ENCODE measurements at regions not wholly inside any gene's neighbourhood (a gene's known extent, or its start where the extent isn't known, plus 50 kb on each side); places are given as distances from the start of the nearest gene placed in this dataset.
"Not testable (repeated sequence)": the region's sequence is repeated elsewhere in the genome, so short reads cannot be mapped to it uniquely, and the experiment has no call there.

DNA sequence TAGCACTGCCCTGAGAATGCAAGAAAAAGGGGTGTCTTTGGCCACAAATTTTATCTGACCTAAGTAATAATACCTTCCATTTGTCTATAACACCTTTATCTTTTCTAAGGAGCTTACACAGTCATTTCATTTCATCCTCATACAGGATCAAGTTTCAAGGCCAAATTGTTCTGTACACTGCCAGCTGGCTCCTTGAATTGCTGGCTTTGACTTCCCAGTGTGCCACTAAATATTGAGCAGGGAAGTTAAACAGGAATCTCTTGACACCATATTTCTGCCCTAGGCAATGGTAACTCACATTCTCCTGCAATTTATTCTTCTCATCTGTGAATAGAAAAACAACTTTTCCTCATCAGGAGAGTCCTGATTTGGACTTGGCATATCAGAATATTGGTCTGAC lies 195.1 kb upstream of the LRP1B start:
- no peak for DNase-seq (ENCODE audit: low spot score)

DNA sequence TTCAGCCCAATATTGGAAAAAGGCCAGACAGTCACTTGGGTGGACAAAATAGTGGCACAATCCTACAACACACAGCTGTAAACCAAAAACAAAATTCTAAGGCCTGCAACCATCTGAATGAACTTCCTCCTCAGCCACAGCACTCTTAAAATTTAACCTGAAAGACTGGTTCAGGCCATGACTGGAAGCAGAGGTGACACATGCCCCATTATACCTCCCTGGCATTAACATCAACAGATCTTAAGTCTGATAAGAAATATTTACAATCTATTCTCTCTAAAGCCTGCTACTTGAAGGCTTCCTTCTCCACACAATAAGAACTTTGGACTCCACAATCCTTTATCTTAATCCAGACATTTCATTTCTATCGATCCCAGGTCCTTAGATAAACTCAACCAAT lies 192.4 kb upstream of the LRP1B start:
- no peak for DNase-seq (ENCODE audit: low spot score)

DNA sequence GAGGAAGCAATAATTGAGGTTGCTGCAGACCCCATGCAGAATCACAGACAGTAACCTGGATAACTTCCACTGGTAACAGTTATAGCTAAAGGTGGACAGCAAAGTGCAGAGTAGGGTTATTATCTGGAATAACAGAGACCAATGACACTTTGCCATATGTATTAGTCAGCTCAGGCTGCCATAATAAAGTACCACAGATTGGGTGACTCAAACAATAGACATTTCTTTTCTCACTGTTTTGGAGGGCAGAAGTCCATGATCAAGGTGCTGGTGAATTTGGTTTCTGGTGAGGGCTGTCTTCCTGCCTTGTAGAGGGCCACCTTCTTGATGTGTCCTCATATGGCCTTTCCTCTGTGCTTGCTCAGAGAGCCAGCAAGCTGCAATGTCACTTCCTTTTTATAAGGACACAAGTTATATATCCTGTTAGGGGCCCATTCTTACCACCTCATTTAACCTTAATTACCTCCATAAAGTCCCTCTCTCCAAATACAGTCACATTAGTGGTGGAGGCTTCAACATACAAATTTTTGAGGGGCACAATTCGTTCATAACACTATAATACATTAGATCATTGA lies 191.0 kb upstream of the LRP1B start:
- no peak for DNase-seq (ENCODE audit: low spot score)

DNA sequence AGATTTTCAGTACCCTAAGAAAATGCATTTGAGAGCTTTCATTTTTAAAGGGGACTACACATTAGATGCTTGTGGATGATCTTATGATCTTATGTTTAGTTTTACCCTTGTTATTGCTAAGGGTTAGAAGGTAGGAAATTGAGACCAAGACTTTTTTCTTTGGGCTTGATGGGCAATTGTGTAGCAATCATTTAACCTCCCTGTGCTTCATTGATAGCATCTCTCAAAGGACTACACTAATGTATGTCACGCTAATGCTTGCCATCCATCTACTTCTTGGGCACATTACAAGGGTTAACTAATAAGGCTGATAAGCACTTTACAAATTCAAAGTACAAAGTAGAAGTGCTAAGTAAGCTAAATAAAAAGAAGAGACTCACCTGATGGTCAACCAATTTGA lies 189.3 kb upstream of the LRP1B start:
- DNase-seq (ENCODE audit: low spot score) = no peak

DNA sequence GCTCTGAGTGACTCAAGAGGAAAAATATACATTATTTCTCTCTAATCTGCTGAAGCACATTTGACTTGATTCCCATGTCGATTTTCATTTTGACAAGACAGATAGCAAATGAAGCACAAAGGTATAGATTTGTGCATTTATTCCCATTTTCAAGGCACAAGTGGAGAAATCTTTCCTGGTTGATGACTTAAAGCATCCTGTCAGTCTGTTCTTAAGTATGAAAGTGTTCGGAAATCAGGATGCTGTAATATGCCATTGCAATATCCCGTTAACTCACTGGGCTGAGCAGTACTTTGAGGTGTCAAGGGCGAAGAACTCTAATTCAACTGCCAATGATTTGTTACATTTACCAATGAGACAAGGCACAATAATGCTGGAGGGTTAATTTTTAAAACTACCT lies 185.2 kb upstream of the LRP1B start:
- DNase-seq (ENCODE audit: low spot score) = no peak

GRCh38 chr2:142315346-142315745 lies 184.5 kb upstream of the LRP1B start:
- DNase-seq (ENCODE audit: low spot score) = no peak

DNA sequence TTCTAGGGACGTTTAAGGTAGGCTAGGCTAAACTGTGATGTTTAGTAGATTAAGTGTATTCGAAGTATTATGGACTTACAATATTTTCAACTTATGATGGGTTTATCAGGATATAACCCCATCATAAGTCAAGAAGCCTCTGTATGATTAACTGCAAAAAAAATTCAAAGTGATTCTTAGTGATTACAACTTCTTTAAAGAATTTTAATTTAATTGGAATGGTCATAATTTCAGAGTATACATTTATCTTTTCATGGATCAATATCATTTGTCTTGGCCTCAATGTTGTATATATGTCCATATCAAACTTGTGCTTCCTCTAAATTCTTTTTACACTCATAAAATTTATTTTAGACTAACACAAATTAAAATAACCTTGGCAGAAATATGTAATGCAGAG lies 183.3 kb upstream of the LRP1B start:
- DNase-seq (ENCODE audit: low spot score) = no peak

DNA sequence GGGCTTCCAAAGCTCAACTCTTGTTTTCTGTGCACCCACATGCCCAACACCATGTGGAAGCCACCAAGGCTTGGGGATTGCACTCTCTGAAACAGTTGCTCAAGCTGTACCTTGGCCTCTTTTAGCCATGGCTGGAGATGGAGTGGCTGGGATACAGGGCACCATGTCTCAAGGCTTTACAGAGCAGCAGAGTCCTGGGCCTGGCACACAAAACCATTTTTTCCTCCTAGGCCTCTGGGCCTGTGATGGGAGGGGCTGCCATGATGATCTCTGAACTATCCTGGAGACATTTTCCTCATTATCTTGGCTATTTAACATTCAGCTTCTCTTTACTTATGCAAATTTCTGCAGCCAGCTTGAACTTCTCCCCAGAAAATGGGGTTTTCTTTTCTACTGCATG lies 179.7 kb upstream of the LRP1B start:
- DNase-seq (ENCODE audit: low spot score) = no peak

DNA sequence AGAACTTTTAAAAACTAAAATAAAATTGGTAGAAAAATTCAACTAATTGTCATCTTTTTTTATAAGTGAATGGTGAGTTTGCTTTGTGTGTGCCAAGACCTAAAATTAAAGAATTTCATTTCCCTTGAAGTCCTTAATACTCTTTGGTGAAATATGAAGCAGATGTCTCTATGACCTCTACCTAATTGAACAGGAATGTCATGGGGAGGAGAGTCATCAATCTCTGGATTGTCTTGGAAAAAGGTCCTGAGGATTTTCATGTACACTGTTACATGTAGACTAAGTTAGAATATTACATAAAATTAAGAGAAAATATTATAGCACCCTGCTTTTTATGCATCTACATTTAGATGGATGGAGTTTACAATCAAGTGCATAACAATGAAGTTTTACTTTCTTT lies 177.9 kb upstream of the LRP1B start:
- DNase-seq (ENCODE audit: low spot score) = no peak

- no peak for DNase-seq (ENCODE audit: low spot score)
Observed at GRCh38 chr2:142307616-142308115, 176.8 kb upstream of the LRP1B start.

DNA sequence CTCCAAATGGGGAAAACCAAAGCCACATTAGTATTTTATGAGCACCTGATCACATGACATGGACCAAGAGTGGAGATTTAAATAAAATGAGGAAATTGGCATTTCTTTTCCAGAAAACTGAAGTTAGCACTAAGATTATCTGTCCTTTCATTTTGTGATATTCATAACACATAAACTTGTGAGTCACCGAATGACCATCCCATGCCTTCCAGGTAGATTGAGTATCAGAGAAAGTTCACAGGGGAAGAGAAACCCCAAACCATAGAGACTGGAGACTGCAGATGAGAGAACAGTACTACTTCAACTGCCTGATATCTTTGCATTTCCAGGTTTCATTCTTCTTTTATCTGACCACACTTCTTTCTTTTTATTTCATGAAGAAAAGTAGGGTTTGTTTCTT lies 176.3 kb upstream of the LRP1B start:
- DNase-seq (ENCODE audit: low spot score) = no peak

- no peak for DNase-seq (ENCODE audit: low spot score)
Observed at GRCh38 chr2:142306131-142306530, 175.3 kb upstream of the LRP1B start.

DNA sequence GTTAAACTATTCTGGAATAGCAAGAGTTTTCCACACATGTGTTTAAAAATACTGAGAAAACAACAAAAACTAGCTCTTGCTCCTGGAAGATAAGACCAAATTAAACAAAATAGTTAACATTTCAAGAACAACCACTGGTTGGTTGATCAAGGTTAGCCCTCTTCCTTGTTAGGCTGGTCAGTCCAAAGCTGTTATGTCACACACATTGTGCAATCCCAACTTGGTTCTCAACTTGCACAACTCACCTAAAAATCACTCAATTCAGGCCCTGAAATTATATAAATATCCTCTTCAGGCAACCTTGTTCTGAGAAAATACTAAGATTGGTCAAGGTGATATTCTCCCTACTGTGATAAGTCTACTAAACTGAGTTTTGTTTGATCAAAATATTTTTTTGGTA lies 169.7 kb upstream of the LRP1B start:
- DNase-seq (ENCODE audit: low spot score) = no peak

- no peak for DNase-seq (ENCODE audit: low spot score)
Observed at GRCh38 chr2:142299021-142299420, 168.2 kb upstream of the LRP1B start.

DNA sequence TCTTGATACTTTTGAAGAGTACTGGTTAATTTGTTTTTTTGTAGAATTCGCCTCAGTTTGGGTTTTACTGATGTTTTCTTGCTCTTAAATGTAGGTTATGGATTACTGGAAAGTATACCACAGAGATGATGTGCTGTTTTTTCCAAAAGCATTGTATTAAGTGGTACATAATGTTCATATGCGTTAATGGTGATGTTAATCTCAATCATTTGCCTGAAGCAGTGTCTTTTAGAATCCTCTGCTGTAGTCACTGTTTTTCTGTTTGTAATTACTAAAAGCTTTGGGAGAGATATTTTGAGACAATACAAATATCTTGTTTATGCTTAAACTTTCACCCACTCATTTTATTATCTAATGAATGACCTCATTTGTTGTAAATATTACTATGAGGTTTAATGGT lies 163.4 kb upstream of the LRP1B start:
- DNase-seq (ENCODE audit: low spot score) = no peak

DNA sequence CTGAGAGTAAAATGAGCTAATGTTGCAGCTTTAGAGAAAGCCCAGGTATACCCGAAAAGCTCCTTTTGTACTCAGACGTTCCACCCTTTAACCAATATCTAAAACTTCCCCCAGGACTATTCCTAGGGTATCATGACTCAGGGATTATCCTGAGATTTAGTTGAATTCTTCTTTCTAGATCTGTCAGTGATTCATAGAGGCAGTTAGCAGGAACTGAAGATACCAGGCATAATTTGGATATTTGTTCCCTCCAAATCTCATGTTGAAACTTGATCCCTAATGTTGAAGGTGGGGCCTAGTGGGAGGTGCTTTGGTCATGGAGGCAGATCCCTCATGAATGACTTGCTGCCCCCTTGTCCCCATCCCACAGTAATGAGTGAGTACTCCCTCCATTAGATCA lies 161.2 kb upstream of the LRP1B start:
- no peak for DNase-seq (ENCODE audit: low spot score)

DNA sequence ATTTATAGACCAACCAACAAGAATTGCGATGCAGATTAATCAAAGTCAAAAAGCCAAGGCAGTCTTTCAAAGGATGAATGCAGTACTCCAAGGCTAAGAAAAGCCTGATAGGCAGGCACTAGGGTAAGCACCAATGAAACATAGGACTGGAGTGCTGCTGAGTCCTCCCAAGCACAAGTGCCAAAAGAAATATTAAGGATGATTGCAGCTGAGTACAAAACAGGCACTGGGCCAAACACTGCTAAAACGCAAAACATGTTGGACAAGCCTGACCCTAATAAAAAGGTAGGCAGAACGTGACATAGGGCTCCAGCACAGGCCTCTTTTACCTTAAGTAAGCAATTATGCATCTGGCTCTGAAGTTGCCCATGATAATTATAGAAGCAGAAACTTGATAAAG lies 160.1 kb upstream of the LRP1B start:
- no peak for DNase-seq (ENCODE audit: low spot score)

GRCh38 chr2:142286618-142287017 lies 155.8 kb upstream of the LRP1B start:
- DNase-seq (ENCODE audit: low spot score) = peak; percentile 79

DNA sequence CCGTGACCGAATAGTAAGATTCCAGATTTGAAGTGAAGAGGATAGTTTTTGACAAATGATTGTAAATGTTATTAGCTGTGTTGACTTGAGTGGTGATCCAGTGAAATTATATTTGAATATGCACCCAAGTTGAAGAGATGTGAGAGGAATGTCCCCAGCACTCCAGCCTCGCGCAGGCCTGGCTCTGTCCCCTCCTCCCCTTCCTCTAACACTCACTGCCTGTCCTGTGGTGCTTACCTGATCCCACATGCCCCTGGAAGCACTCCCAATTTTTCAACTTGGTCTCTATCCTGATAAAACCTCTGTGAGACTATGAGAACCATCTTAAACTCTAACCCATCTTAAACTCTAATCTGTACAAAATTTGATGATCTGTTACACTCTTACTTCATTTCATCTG lies 154.7 kb upstream of the LRP1B start:
- peak; percentile 36 for DNase-seq (ENCODE audit: low spot score)

DNA sequence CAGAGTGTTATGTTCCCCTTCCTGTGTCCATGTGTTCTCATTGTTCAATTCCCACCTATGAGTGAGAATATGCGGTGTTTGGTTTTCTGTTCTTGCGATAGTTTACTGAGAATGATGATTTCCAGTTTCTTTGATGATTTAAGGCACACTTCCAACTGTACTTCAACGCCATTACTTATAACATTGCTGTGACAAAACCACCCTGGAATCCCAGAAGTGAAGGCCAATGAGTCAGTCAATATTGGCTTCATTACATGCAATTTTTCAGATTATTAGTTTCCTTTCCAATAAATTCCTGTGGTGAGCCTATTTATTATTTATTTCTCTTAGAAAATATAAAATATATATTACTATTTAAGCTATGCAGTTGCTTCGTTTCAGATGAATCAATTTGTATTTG lies 153.5 kb upstream of the LRP1B start:
- DNase-seq (ENCODE audit: low spot score) = not testable (repeated sequence)

DNA sequence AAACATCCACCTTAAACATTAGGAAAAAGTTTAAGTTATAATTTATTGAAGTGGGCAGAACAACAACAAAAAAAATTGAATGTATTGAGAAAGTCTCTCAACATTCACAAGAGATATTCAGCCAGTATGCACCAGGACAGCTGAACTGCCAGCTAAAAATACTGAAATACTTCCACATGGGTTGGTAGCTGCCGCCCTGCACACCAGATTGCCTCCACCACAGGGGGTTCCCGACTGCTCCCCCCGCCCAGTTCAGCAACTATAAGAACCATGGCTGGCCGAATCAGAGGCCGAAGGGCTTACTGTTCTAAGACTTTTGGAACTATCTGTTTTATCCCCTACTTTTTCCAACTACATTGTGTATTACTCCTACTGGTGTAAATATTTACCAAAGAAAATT lies 150.0 kb upstream of the LRP1B start:
- DNase-seq (ENCODE audit: low spot score) = no peak

GRCh38 chr2:142270990-142271389 lies 140.2 kb upstream of the LRP1B start:
- no peak for DNase-seq (ENCODE audit: low spot score)

DNA sequence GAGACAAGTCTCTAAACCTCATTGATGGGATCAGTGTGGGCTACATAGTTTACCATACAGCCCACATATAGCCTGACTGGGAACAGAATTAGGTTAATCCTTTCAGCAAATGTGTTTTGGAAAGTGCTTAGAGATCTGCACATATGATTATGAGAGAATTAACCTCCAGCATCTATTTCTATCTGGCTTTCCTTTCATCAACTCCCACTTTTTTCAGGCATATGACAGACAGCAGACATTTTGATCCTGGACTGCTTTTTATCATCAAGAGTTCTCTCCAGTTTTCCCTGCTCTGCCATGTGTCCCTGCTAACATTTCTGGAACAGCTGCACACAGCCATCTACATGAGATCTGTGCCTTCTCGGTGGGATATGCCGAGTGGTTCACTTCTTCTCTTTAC lies 139.5 kb upstream of the LRP1B start:
- DNase-seq (ENCODE audit: low spot score) = no peak

- no peak for DNase-seq (ENCODE audit: low spot score)
Observed at GRCh38 chr2:142259356-142259755, 128.5 kb upstream of the LRP1B start.

- no peak for DNase-seq (ENCODE audit: low spot score)
Observed at GRCh38 chr2:142254031-142254430, 123.2 kb upstream of the LRP1B start.
